Coronary artery (tissue), 2 donors: ENCODE measurements at regions not wholly inside any gene's neighbourhood (a gene's known extent, or its start where the extent isn't known, plus 50 kb on each side); places are given as distances from the start of the nearest gene placed in this dataset.

Source experiments
- DNase-seq: peaks from one replicate; pipeline ENCODE4 v3.0.0-alpha.2; 2017; ENCODE audit warnings: low spot score
- H3K27ac ChIP-seq, 2 donors: fragments of 200-600 bp; sonication (generic); one replicate each; pipeline ENCODE4 v1.5.1; 2016 to 2019
- H3K4me3 ChIP-seq: fragments of 200-600 bp; sonication (generic); 2 replicates; pipeline ENCODE4 v1.5.1; 2016; ENCODE audit warnings: mild to moderate bottlenecking, moderate library complexity
- TF ChIP-seq, protein P1 (sequence below): fragments of 200-600 bp; sonication (generic); IDR thresholded peaks from one replicate; pipeline ENCODE4 v1.5.1; 2019; ENCODE audit warnings: antibody characterized with exemption

DNA sequence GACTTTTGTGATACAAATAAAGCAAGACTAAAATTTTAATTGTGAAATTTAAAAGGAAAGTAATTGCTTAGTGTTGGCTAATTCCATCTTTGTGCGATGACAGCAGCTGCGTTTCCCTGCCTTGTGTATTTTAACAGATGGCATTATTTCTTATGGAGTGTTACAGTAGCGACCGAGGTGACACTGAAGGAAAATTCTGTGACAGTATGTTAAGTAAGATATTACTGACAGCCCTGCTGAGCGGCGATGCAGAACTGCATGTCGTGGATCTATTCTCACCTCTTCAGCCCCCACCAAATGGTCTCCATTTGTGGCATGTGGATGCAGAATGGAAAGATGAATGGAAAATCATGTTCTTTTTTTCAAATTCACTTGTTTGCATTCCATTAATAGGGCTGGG, 289.4 kb downstream of the RNF144B start:
- TF ChIP-seq, protein P1, sequence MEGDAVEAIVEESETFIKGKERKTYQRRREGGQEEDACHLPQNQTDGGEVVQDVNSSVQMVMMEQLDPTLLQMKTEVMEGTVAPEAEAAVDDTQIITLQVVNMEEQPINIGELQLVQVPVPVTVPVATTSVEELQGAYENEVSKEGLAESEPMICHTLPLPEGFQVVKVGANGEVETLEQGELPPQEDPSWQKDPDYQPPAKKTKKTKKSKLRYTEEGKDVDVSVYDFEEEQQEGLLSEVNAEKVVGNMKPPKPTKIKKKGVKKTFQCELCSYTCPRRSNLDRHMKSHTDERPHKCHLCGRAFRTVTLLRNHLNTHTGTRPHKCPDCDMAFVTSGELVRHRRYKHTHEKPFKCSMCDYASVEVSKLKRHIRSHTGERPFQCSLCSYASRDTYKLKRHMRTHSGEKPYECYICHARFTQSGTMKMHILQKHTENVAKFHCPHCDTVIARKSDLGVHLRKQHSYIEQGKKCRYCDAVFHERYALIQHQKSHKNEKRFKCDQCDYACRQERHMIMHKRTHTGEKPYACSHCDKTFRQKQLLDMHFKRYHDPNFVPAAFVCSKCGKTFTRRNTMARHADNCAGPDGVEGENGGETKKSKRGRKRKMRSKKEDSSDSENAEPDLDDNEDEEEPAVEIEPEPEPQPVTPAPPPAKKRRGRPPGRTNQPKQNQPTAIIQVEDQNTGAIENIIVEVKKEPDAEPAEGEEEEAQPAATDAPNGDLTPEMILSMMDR = no peak
- DNase-seq = no peak
- H3K27ac ChIP-seq = no peak overlapping the region

DNA sequence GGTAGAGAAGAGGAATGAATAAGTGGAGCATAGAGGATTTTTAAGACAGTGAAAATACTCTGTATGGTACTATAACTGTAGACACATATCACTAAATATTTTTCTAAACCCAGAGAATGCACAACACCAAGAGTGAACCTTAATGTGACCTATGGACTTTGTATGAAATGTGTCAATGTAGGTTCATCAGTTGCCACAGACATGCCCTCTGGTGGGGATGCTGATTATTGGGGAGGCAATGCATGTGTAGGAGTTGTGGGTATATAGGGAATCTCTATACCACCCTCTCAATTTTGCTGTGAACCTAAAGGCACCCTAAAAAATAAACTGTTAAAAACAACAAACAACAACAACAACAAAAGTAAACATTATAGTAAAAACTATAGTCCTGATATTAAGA, 293.7 kb downstream of the RNF144B start:
- H3K4me3 ChIP-seq = no peak overlapping the region
- TF ChIP-seq, protein P1 = no peak
- no peak for DNase-seq
- H3K27ac ChIP-seq = no peak overlapping the region

More for the DNA sequence above, 289.4 kb downstream of the RNF144B start:
- H3K4me3 ChIP-seq = no peak overlapping the region

DNA sequence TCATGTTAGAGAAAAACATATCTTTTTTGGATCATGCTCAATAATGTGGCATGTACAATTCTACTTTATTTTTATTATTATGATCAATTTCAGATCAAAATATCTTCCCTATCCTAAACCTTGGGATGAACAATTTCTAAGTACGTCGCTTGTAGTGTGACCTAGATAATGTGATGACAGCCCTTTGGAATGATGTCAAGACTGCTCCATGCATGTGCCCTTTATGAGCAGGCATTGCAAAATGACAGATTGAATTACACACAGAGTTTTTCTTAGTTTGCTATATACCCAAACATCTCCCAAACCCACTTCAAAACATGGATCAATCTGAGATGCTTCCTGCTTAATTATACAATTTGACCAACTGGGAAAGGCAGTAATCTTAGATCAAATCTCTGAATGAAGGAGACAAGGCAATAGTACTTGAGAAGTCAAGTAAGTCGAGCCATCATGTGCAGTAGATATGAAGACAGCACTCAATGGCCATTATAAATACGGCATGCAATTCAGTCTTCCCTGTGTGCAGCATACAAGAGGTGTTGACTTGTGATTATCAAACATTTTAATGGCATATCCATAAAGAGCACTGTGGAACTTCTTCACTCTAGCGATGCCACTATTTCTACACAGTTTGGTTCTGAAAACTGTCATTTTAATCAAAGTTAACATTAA, 294.8 kb downstream of the RNF144B start:
- Histone ChIP-seq H3K27ac (no peak overlapping the region), H3K4me3 (no peak overlapping the region)
- TF ChIP-seq, protein P1 = no peak
- DNase-seq = no peak

DNA sequence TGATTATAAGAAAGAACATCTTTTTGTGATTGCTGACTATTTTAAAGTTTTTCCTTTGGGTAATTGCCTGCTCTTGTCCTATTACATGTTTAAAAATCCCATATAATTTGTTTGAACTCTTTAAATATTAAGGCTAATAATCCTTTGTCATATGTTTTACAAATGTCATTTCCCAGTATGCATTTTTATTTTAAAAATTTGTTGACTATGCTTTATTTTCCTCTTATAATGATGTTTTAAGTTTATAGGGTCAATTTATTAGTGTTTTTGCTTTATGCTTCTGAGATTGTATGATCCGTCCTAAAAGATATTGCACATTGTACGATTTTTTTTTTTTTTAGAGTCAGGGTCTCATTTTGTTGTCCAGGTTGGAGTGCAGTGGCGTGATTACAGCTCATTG, 297.2 kb downstream of the RNF144B start:
- H3K4me3 ChIP-seq = no peak overlapping the region
- H3K27ac ChIP-seq = no peak overlapping the region
- no peak for DNase-seq
- TF ChIP-seq, protein P1 = no peak

DNA sequence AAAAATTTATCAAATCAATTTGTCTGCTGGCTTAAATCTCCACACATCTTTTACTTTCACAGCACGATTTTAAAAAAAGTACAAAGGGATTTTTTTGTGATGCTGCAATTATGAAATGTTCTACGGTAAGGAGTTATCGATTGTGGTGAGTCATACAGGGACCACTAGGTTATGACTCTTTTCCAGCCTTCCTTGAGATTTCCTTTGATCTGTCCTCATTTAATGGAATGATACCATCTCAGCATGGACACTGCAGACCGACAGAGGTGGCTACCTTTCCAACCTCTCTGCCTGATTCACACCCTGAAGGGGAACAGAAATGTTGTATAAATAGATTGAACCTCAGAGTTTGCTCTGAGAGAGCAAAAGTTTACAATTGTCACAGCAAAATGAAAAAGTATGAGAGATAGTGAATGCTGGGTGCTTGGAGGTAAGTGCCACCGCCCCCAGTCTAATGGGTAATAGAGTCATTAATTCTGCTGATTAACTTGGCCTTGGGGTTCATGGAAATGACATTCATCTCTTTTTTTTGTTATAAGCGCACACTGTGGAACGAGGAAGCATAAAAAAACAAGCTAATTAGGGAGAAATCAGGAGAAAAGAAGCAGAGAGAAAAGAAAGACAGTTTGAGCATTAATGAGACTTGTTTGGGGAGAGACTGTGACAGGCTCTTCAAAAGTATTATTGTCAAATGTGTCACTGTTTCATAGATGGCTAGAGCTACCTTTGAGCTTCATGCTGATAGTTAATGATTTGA, 306.0 kb downstream of the RNF144B start:
- H3K27ac ChIP-seq = no peak overlapping the region
- DNase-seq = no peak
- TF ChIP-seq, protein P1 = no peak
- H3K4me3 ChIP-seq = no peak overlapping the region

DNA sequence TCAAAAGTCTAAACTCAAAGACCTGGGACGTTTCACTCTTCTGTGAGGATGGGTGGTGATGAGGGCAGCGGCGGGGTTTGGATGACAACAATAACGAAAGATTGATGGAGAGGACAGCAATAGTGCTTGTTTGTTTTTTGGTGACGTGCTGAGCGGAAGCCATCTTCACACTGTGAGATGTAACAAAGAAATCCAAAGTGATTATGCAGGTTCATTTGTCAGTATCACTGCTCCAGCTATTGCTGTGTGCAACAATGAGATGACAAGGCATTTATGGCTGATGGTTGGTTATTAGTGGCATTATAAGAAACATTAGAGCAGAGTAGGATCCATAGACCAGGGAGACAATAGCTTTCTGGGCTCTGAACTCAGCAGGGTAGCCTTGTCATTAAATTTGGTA, 306.7 kb downstream of the RNF144B start:
- H3K4me3 ChIP-seq = no peak overlapping the region
- no peak overlapping the region for H3K27ac ChIP-seq
- TF ChIP-seq, protein P1 = no peak
- no peak for DNase-seq

DNA sequence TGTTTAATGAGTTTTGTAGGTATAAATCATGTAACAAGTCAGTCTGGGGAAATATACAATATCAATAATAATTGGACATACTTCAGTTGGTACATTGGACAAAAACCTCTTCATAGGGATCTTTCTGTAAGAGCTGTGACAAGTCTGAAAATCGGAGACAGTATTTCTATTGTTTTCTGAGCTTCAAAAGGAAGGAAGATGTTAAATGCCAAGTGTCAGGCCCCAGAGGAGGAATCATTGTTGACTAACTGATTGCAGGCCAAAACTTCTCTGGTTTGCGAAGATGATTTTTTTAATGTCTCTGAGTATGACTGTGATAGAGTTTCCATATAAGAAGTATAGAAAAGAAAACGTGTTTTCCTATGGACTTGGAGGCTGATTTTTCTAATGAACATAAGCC, 316.4 kb downstream of the RNF144B start:
- H3K27ac ChIP-seq = no peak overlapping the region
- no peak overlapping the region for H3K4me3 ChIP-seq
- no peak for DNase-seq
- TF ChIP-seq, protein P1 = no peak
